Endothelial cell of umbilical vein (primary cell): ENCODE measurements at regions not wholly inside any gene's neighbourhood (a gene's known extent, or its start where the extent isn't known, plus 50 kb on each side); places are given as distances from the start of the nearest gene placed in this dataset.

Experiments used
- BruUV-seq: library from RNA; stranded (reverse); fragments of 400-500 nt; replicated peaks from 2 replicates; lab custom pipeline; 2021; lab: Mats Ljungman, UMichigan
- CTCF ChIA-PET: fragments of 300-600, 350-600 bp; sonication (Branson Sonifier 250); formaldehyde crosslinking; loops from one replicate; lab custom pipeline; 2021; ENCODE audit warnings: antibody characterized with exemption, inconsistent platforms; lab: Charles Lee
- POLR2A ChIA-PET: fragments of 300-600, 350-600 bp; sonication (Branson Sonifier 250); formaldehyde crosslinking; loops from one replicate; lab custom pipeline; 2021; ENCODE audit warnings: antibody characterized with exemption, inconsistent platforms; lab: Charles Lee
- DNase-seq: peaks from one replicate; pipeline ENCODE4 v3.0.0-alpha.2; 2011; ENCODE audit warnings: low read depth, low spot score
- FAIRE-seq: peaks from 2 replicates; lab custom pipeline; 2011; peaks lifted over from hg19 to GRCh38; lab: Jason Lieb, UNC
- H2AFZ ChIP-seq: 2 replicates; pipeline ENCODE4 v1.6.0; 2012; ENCODE audit warnings: low read depth, low read length, control low read depth, inconsistent platforms
- H3K27ac ChIP-seq: 2 replicates; pipeline ENCODE4 v1.5.1; 2011; ENCODE audit warnings: low read depth, mild to moderate bottlenecking, control low read depth, low read length, moderate library complexity; ENCODE audit not compliant: insufficient read depth
- H3K27me3 ChIP-seq, 2 experiments: 2 replicates each; pipeline versions ENCODE4 v1.6.0 to v1.6.1; 2011; ENCODE audit warnings: low read length in 2 of 2, mixed read lengths in 1 of 2; ENCODE audit not compliant: control insufficient read depth in 2 of 2, insufficient read depth in 2 of 2
- H3K36me3 ChIP-seq, 2 experiments: 2 replicates in 1 of 2; 3 replicates in 1 of 2; pipeline ENCODE4 v1.5.1; 2011; ENCODE audit warnings: low read length in 2 of 2, mild to moderate bottlenecking in 1 of 2, moderate library complexity in 1 of 2; ENCODE audit not compliant: control insufficient read depth in 2 of 2, insufficient read depth in 2 of 2; ENCODE audit errors: extremely low read depth in 1 of 2
- H3K4me1 ChIP-seq: 3 replicates; pipeline ENCODE4 v1.5.1; 2011; ENCODE audit warnings: mild to moderate bottlenecking, low read length; ENCODE audit not compliant: control insufficient read depth, insufficient read depth; ENCODE audit errors: extremely low read depth
- H3K4me2 ChIP-seq: 2 replicates; pipeline ENCODE4 v1.6.1; 2011; ENCODE audit warnings: low read length, control low read depth, mixed read lengths; ENCODE audit not compliant: insufficient read depth
- H3K4me3 ChIP-seq, 3 experiments: fragments of 200-600 bp in 1 of 3; sonication (generic), shearing (Covaris generic) in 1 of 3; replicated peaks in 1 of 3; 2 replicates each; pipeline ENCODE4 v1.5.1; 2011 to 2016; ENCODE audit warnings: control low read depth in 3 of 3, low read length in 3 of 3, mild to moderate bottlenecking in 2 of 3, inconsistent platforms in 1 of 3, low read depth in 1 of 3, moderate library complexity in 1 of 3; ENCODE audit not compliant: insufficient read depth in 1 of 3
- H3K79me2 ChIP-seq: 2 replicates; pipeline ENCODE4 v1.6.0; 2012; ENCODE audit warnings: low read length, inconsistent platforms; ENCODE audit not compliant: control insufficient read depth, insufficient read depth
- H3K9ac ChIP-seq: replicated peaks from 2 replicates; pipeline ENCODE3; 2011; ENCODE audit warnings: low read length, control low read depth; ENCODE audit not compliant: insufficient read depth; ENCODE audit errors: extremely low read depth
- H3K9me1 ChIP-seq: replicated peaks from 3 replicates; pipeline ENCODE4 v1.6.0; 2011; ENCODE audit warnings: mild to moderate bottlenecking, low read length; ENCODE audit not compliant: control insufficient read depth, insufficient read depth; ENCODE audit errors: extremely low read depth
- H3K9me3 ChIP-seq: replicated peaks from 2 replicates; pipeline ENCODE4 v1.5.1; 2012; ENCODE audit warnings: low read length, inconsistent platforms; ENCODE audit not compliant: control insufficient read depth, insufficient read depth
- H4K20me1 ChIP-seq: replicated peaks from 2 replicates; pipeline ENCODE3; 2011; ENCODE audit warnings: mild to moderate bottlenecking, low read length; ENCODE audit not compliant: control insufficient read depth, insufficient read depth; ENCODE audit errors: extremely low read depth
- EZH2 ChIP-seq: IDR thresholded peaks from 2 replicates; pipeline ENCODE4 v1.6.1; 2012; ENCODE audit warnings: borderline replicate concordance, low read depth, mild to moderate bottlenecking, moderate library complexity, low read length, inconsistent platforms; ENCODE audit not compliant: severe bottlenecking
- GATA2 ChIP-seq: IDR thresholded peaks from 2 replicates; pipeline ENCODE4 v1.7.0; 2011; ENCODE audit warnings: low read depth, mild to moderate bottlenecking, moderate library complexity, mixed read lengths, low read length; ENCODE audit not compliant: insufficient read length, insufficient read depth
- JUN ChIP-seq: IDR thresholded peaks from 2 replicates; pipeline ENCODE4 v1.6.1; 2011; ENCODE audit warnings: borderline replicate concordance, low read depth; ENCODE audit not compliant: insufficient read length, insufficient read depth
- dilution Hi-C: fragments of 300-500 bp; cut with MboI; formaldehyde crosslinking; loops from one replicate; pipeline ENCODE4 v1.15.0; 2019; ENCODE audit warnings: low sequenced_read_pairs; ENCODE audit not compliant: extremely low pct_ligation_motif_present
- intact Hi-C: fragments of 100-400 bp; cut with micrococcal nuclease; formaldehyde crosslinking; loops from one replicate; pipeline ENCODE4 v1.10.0; 2022
- TF ChIP-seq, protein P1 (sequence below), 2 donors: IDR thresholded peaks; 1 replicate in 1 of 2; 2 replicates in 1 of 2; pipeline ENCODE4 v1.5.1; 2011; ENCODE audit warnings: low read length in 2 of 2, mild to moderate bottlenecking in 2 of 2, moderate library complexity in 2 of 2, control low read depth in 1 of 2, inconsistent platforms in 1 of 2, low read depth in 1 of 2; ENCODE audit not compliant: insufficient read depth in 1 of 2; ENCODE audit errors: extremely low read depth in 1 of 2

DNA sequence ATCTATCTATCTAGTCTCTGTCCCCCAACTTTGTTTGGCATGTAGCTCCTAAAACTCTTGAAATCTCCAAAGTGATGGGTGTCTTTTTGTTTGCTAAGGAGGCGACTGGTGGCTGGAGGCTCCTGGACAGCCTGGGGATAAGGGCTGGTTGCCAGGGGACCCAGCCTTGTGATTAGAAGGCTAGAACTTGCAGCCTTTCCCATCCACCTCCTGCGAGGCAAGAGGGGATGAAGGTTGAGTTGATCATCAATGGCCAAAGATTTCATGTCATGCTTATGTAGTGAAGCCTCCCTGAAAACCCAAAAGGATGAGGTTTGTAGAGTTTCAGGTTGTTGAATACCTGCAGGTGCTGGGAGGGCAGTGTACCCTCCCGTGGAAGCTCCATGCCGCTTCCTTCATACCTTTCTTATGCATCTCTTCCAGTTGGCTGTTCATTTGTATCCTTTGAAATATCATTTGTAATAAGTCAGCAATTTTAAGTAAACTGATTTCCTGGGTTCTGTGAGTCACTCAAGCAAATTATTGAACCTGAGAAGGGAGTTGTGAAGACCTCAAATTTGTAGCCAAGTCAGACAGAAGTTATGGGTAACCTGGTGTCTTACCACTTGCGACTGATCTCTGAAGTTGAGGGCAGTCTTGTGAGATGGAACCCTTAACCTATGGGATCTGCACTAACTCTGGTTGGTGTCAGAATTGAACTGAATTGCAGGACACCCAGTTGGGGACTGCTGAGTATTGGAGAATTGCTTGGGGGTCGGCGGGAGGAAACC lies 202.4 kb downstream of the SEC14L1 start:
- POLR2A ChIA-PET: no interaction called here

More for the DNA sequence above, 202.4 kb downstream of the SEC14L1 start:
- no peak overlapping the region for H2AFZ ChIP-seq
- H3K4me3 ChIP-seq: no peak overlapping the region
- no peak overlapping the region for H3K9ac ChIP-seq
- no peak for DNase-seq
- H3K4me1 ChIP-seq: peaks cover 15% of the 10 kb centered on the region
- BruUV-seq: no TSS peak
- intact Hi-C loops (loop anchor here (2.0 kb wide), 1 partner anchor 46 kb away; no protein-coding TSS in a partner anchor), dilution Hi-C loops (no loop called here)
- CTCF ChIA-PET: interaction anchor here (1.3 to 1.4 kb wide), 2 partner anchors 12 to 87 kb away, joined by 4 to 6 read pairs; no protein-coding TSS in a partner anchor
- H4K20me1 ChIP-seq: peaks cover 2% of the 10 kb centered on the region
- H3K9me1 ChIP-seq: no peaks in the 10 kb centered on the region
- TF ChIP-seq GATA2 (peak; percentile 21), EZH2 (no peak), JUN (no peak)
- TF ChIP-seq, protein P1, sequence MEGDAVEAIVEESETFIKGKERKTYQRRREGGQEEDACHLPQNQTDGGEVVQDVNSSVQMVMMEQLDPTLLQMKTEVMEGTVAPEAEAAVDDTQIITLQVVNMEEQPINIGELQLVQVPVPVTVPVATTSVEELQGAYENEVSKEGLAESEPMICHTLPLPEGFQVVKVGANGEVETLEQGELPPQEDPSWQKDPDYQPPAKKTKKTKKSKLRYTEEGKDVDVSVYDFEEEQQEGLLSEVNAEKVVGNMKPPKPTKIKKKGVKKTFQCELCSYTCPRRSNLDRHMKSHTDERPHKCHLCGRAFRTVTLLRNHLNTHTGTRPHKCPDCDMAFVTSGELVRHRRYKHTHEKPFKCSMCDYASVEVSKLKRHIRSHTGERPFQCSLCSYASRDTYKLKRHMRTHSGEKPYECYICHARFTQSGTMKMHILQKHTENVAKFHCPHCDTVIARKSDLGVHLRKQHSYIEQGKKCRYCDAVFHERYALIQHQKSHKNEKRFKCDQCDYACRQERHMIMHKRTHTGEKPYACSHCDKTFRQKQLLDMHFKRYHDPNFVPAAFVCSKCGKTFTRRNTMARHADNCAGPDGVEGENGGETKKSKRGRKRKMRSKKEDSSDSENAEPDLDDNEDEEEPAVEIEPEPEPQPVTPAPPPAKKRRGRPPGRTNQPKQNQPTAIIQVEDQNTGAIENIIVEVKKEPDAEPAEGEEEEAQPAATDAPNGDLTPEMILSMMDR (IDR thresholded peaks at IDR 0.05; ENCODE audit: extremely low read depth in 1 of 2, insufficient read depth in 1 of 2, low read depth in 1 of 2, low read length in 2 of 2): no peak
- H3K36me3 ChIP-seq: no peaks in the 10 kb centered on the region
- peak overlapping the region; percentile 94 for H3K4me2 ChIP-seq
- H3K9me3 ChIP-seq: no peaks in the 10 kb centered on the region
- H3K27me3 ChIP-seq: peaks cover 0 to 4% of the 10 kb centered on the region in 2 experiments
- H3K79me2 ChIP-seq: no peaks in the 10 kb centered on the region
- H3K27ac ChIP-seq: no peak overlapping the region
- FAIRE-seq: no peak
